ENCODE measurements at regions not wholly inside any gene's neighbourhood (a gene's known extent, or its start where the extent isn't known, plus 50 kb on each side); places are given as distances from the start of the nearest gene placed in this dataset.

GRCh38 chr10:35784751-35785150 lies 142.7 kb upstream of the FZD8 start:
- Histone ChIP-seq H3K27me3 (replicated peaks in 1 of 4; ENCODE audit: control extremely low read depth in 1 of 4, control insufficient read depth in 3 of 4, insufficient read depth in 4 of 4, low read length in 3 of 4) (no peaks in the 10 kb centered on the region), H3K4me3 (ENCODE audit: control extremely low read depth in 1 of 5, extremely low read depth in 1 of 5, insufficient read depth in 1 of 5, low read depth in 2 of 5, low read length in 4 of 5) (no peak overlapping the region), H3K9me3 (ENCODE audit: control extremely low read depth in 1 of 3, control insufficient read depth in 2 of 3, insufficient read depth in 1 of 3, low read length in 2 of 3) (peaks cover 0 to 9% (median 0%) of the 10 kb centered on the region in 3 donors), H4K20me1 (ENCODE audit: control insufficient read depth, insufficient read depth, low read length, poor library complexity, severe bottlenecking) (no peaks in the 10 kb centered on the region), H3K9ac (ENCODE audit: low read length) (no peak overlapping the region), H3K27ac (ENCODE audit: low read length in 2 of 2) (no peak overlapping the region), H3K4me1 (ENCODE audit: control insufficient read depth in 2 of 2, insufficient read depth in 2 of 2, low read length in 2 of 2) (no peaks in the 10 kb centered on the region), H3K79me2 (ENCODE audit: control insufficient read depth, insufficient read depth, low read length) (no peaks in the 10 kb centered on the region), H3K36me3 (replicated peaks in 1 of 2; ENCODE audit: control extremely low read depth in 1 of 2, control insufficient read depth in 1 of 2, extremely low read depth in 1 of 2, insufficient read depth in 2 of 2, low read length in 1 of 2) (no peaks in the 10 kb centered on the region), H3K4me2 (replicated peaks; ENCODE audit: low read depth, low read length, poor library complexity, severe bottlenecking) (no peak overlapping the region), H2AFZ (ENCODE audit: insufficient read depth, low read depth, low read length, poor library complexity, severe bottlenecking) (no peak overlapping the region)
- 80% methylated on average over 1 of the region's 5 CpGs for WGBS (ENCODE audit: insufficient coverage)
- ChIA-PET POLR2A (no interaction called here), CTCF (no interaction called here)
- intact Hi-C loops (cut with micrococcal nuclease): no loop called here
- Mint-ChIP-seq H3K4me1 (no peaks in the 10 kb centered on the region), H3K27ac (no peak overlapping the region), H3K4me3 (no peak overlapping the region), H3K27me3 (no peaks in the 10 kb centered on the region), H3K9me3 (ENCODE audit: insufficient read depth) (peaks cover 5% of the 10 kb centered on the region)
- no peak for DNase-seq
- TF ChIP-seq CTCF (IDR thresholded peaks at IDR 0.05): no peak
- no peak for TF ChIP-seq EZH2 (IDR thresholded peaks at IDR 0.05; ENCODE audit: borderline replicate concordance, insufficient read depth, low read depth, low read length, poor library complexity, severe bottlenecking)
- ATAC-seq (ENCODE audit: low read depth): no peak

GRCh38 chr10:35783305-35783838 lies 141.3 kb upstream of the FZD8 start:
- POLR2A ChIA-PET: no interaction called here
- 89% methylated on average over 4 of the region's 7 CpGs for WGBS (ENCODE audit: insufficient coverage)
- no peak overlapping the region for H2AFZ ChIP-seq (ENCODE audit: insufficient read depth, low read depth, low read length, poor library complexity, severe bottlenecking)
- Mint-ChIP-seq H3K9me3 (ENCODE audit: insufficient read depth) (peaks cover 5% of the 10 kb centered on the region), H3K27ac (no peak overlapping the region), H3K4me1 (no peaks in the 10 kb centered on the region), H3K27me3 (no peaks in the 10 kb centered on the region), H3K4me3 (no peak overlapping the region)
- H3K9ac ChIP-seq (ENCODE audit: low read length): no peak overlapping the region
- no peaks in the 10 kb centered on the region for H3K36me3 ChIP-seq (replicated peaks in 1 of 2; ENCODE audit: control extremely low read depth in 1 of 2, control insufficient read depth in 1 of 2, extremely low read depth in 1 of 2, insufficient read depth in 2 of 2, low read length in 1 of 2)
- H3K9me3 ChIP-seq (ENCODE audit: control extremely low read depth in 1 of 3, control insufficient read depth in 2 of 3, insufficient read depth in 1 of 3, low read length in 2 of 3): peaks cover 0 to 9% (median 0%) of the 10 kb centered on the region in 3 donors
- no peaks in the 10 kb centered on the region for H3K79me2 ChIP-seq (ENCODE audit: control insufficient read depth, insufficient read depth, low read length)
- ATAC-seq (ENCODE audit: low read depth) (no peak), DNase-seq (no peak)
- CTCF ChIA-PET: interaction anchor here (0.7 kb wide), 1 partner anchor 417 kb away, joined by 3 read pairs; no protein-coding TSS in a partner anchor
- no peaks in the 10 kb centered on the region for H3K4me1 ChIP-seq (ENCODE audit: control insufficient read depth in 2 of 2, insufficient read depth in 2 of 2, low read length in 2 of 2)
- intact Hi-C loops (cut with micrococcal nuclease): no loop called here
- H4K20me1 ChIP-seq (ENCODE audit: control insufficient read depth, insufficient read depth, low read length, poor library complexity, severe bottlenecking): no peaks in the 10 kb centered on the region
- H3K4me2 ChIP-seq (replicated peaks; ENCODE audit: low read depth, low read length, poor library complexity, severe bottlenecking): no peak overlapping the region
- H3K27me3 ChIP-seq (replicated peaks in 1 of 4; ENCODE audit: control extremely low read depth in 1 of 4, control insufficient read depth in 3 of 4, insufficient read depth in 4 of 4, low read length in 3 of 4): no peaks in the 10 kb centered on the region
- no peak overlapping the region for H3K4me3 ChIP-seq (ENCODE audit: control extremely low read depth in 1 of 5, extremely low read depth in 1 of 5, insufficient read depth in 1 of 5, low read depth in 2 of 5, low read length in 4 of 5)
- TF ChIP-seq EZH2 (IDR thresholded peaks at IDR 0.05; ENCODE audit: borderline replicate concordance, insufficient read depth, low read depth, low read length, poor library complexity, severe bottlenecking) (no peak), CTCF (IDR thresholded peaks at IDR 0.05) (no peak)
- no peak overlapping the region for H3K27ac ChIP-seq (ENCODE audit: low read length in 2 of 2)

All from B cell (primary cell).